ENCODE measurements at regions not wholly inside any gene's neighbourhood (a gene's known extent, or its start where the extent isn't known, plus 50 kb on each side); places are given as distances from the start of the nearest gene placed in this dataset.

DNA sequence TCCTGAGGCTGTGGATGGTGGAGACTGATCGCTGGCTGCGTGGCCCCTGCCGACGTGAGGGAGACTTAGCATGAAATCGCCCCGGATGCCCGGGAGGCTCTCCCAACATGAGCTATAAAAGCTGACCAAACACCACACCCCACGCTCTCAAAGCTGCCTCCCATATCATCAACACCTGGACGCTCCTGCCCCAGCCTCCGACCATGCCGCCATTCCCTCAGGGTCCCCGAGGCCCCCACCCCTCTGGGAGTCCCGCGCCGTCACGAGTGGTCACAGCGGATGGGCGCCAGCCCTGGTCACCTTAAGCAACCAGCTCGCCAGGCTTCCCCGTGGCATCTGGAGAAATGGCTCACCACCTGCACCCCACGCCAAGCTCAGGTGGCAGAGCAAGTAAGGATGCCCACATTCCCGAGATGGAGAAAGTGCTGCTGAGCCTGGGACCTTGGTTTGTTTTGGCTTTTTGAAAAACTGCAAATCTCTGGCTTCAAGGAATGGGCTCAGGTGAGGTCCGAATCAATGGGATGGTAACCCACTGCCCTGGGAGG is 196.0 kb downstream of the MED10 start:
- Histone ChIP-seq H3K4me3 (ENCODE audit: low read depth, low read length) (no peak overlapping the region), H3K27me3 (replicated peaks) (no peaks in the 10 kb centered on the region), H3K36me3 (replicated peaks) (no peaks in the 10 kb centered on the region), H3K27ac (no peak overlapping the region)
- no peak for DNase-seq
- TF ChIP-seq, protein P1, sequence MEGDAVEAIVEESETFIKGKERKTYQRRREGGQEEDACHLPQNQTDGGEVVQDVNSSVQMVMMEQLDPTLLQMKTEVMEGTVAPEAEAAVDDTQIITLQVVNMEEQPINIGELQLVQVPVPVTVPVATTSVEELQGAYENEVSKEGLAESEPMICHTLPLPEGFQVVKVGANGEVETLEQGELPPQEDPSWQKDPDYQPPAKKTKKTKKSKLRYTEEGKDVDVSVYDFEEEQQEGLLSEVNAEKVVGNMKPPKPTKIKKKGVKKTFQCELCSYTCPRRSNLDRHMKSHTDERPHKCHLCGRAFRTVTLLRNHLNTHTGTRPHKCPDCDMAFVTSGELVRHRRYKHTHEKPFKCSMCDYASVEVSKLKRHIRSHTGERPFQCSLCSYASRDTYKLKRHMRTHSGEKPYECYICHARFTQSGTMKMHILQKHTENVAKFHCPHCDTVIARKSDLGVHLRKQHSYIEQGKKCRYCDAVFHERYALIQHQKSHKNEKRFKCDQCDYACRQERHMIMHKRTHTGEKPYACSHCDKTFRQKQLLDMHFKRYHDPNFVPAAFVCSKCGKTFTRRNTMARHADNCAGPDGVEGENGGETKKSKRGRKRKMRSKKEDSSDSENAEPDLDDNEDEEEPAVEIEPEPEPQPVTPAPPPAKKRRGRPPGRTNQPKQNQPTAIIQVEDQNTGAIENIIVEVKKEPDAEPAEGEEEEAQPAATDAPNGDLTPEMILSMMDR (IDR thresholded peaks at IDR 0.05; ENCODE audit: low read depth, low read length, missing control alignments) = no peak
- in situ Hi-C loops (cut with HindIII; ENCODE audit: low pct_ligation_motif_present, low sequenced_read_pairs) = no loop called here

DNA sequence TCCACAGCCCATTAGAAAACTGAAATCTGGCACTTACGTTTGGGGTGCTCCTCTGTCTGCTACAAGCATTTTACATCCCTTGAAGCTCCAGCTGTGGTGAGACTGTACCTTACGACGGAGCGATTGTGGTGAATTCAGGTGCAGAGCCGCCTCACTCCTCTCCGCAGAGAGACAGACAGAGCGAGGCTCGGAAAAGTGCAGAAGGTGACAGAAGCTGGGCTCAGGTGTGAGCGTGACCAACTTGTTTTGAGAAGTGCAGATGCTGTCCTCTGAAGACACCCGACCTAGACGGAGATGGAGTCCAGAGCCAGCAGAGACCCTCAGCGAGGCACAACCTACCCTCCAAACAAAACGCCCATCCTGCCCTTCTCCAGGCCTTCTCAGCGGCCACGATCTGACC is 196.5 kb downstream of the MED10 start:
- Histone ChIP-seq H3K36me3 (replicated peaks) (no peaks in the 10 kb centered on the region), H3K27ac (no peak overlapping the region), H3K4me3 (ENCODE audit: low read depth, low read length) (no peak overlapping the region), H3K27me3 (replicated peaks) (no peaks in the 10 kb centered on the region)
- TF ChIP-seq, protein P1 (IDR thresholded peaks at IDR 0.05; ENCODE audit: low read depth, low read length, missing control alignments) = no peak
- DNase-seq = no peak
- in situ Hi-C loops (cut with HindIII; ENCODE audit: low pct_ligation_motif_present, low sequenced_read_pairs) = no loop called here

DNA sequence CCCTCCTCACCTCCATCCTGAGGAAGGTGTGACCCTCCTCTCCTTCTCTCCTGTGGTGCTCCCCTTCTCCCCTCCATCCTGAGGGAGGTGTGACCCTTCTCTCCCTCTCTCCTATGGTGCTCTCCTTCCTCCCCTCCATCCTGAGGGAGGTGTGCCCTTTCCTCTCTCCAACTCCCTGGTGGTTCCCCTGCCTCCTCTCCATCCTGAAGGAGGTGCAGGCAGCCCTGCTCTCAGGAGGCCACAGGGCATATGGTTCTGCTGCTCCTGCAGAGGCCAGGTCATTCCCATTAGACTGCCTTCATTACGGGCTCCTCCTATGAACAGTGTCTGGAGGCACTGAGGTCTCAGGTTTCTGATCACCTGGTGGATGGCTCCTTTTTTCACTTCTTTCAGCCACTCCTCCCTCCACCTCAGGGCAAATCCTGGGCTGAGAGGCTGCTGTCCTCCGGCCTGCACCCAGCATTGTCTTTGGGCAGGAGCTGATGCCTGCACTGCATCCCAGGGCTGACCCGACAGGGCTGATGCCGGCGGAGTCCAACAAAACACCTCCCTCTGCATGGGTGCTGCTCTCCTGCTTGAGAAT is 197.1 kb downstream of the MED10 start:
- TF ChIP-seq, protein P1 (IDR thresholded peaks at IDR 0.05; ENCODE audit: low read depth, low read length, missing control alignments) = no peak

DNA sequence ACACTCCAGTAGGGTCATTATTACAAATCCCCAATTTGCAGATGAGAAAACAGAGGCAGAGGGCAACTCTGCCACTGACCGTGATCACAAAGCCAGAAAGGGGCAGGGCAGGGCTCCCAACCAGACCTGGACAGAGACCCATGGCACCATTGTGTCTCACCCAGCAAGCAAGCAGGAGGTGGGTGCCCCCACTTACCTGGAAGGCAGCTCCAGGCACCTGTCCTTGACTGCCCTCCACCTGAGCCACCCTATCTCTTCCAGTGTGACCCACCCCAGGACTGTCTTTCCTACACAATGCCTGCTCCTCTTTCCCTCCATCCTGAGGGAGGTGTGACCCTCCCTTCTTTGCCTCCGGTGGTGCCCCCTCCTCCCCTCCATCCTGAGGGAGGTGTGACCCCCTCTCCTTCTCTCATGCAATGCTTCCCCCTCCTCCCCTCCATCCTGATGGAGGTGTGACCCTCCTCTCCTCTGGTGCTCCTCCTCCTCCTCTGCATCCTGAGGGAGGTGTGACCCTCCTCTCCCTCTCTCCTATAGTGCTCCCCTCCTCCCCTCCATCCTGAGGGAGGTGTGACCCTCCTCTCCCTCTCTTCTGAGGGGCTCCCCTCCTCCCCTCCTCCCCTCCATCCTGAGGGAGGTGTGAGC is 198.0 kb downstream of the MED10 start:
- H3K36me3 ChIP-seq (replicated peaks) = no peaks in the 10 kb centered on the region
- TF ChIP-seq, protein P1 (IDR thresholded peaks at IDR 0.05; ENCODE audit: low read depth, low read length, missing control alignments) = no peak
- H3K27ac ChIP-seq = no peak overlapping the region
- in situ Hi-C loops (cut with HindIII; ENCODE audit: low pct_ligation_motif_present, low sequenced_read_pairs) = no loop called here
- H3K27me3 ChIP-seq (replicated peaks) = no peaks in the 10 kb centered on the region
- DNase-seq = no peak
- H3K4me3 ChIP-seq (ENCODE audit: low read depth, low read length) = no peak overlapping the region

More for the DNA sequence above, 197.1 kb downstream of the MED10 start:
- DNase-seq = no peak
- no peak overlapping the region for H3K4me3 ChIP-seq (ENCODE audit: low read depth, low read length)
- no peaks in the 10 kb centered on the region for H3K27me3 ChIP-seq (replicated peaks)
- H3K27ac ChIP-seq = no peak overlapping the region
- no peaks in the 10 kb centered on the region for H3K36me3 ChIP-seq (replicated peaks)
- in situ Hi-C loops (cut with HindIII; ENCODE audit: low pct_ligation_motif_present, low sequenced_read_pairs) = no loop called here

DNA sequence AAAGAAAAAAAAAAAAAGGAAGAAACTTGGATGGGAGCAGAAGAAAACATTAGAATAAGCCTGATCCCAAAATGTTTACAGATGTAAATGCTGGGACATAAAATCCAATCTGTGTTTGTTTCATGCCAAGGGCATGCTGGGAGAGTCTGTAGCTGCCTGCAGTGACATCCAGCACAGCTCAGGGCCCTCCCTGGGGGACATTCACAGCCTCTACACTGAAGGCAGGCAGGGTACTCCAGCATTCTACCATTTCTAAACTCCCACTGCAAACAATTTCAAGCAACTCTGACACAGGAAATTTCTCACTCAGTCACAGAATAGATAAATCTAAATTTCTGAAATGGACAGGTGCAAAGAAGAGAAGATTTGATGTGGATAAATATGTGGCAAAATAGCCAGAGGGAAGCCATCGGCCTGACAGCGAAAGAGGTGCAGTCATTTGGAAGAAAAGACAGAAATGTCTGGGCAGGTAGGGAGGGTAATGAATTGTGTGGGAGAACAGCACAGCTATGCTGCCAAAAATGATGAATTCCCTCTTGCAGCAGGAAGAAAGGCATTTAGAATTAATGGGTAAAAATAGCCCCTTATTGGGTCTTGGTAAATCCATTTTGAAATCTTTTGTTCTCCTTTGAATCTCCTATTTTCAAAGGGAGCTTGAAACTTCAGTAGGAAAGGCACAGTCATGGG is 199.4 kb downstream of the MED10 start:
- no peaks in the 10 kb centered on the region for H3K27me3 ChIP-seq (replicated peaks)
- TF ChIP-seq, protein P1 (IDR thresholded peaks at IDR 0.05; ENCODE audit: low read depth, low read length, missing control alignments) = no peak
- H3K4me3 ChIP-seq (ENCODE audit: low read depth, low read length) = no peak overlapping the region
- no peak for DNase-seq
- no peaks in the 10 kb centered on the region for H3K36me3 ChIP-seq (replicated peaks)
- in situ Hi-C loops (cut with HindIII; ENCODE audit: low pct_ligation_motif_present, low sequenced_read_pairs) = no loop called here
- H3K27ac ChIP-seq = no peak overlapping the region
